Uterus (tissue), 3 donors: ENCODE measurements at regions not wholly inside any gene's neighbourhood (a gene's known extent, or its start where the extent isn't known, plus 50 kb on each side); places are given as distances from the start of the nearest gene placed in this dataset.

Source experiments
- DNase-seq, 2 donors: peaks; one replicate each; pipeline ENCODE4 v3.0.0-alpha.2; 2019 to 2020
- H3K27ac ChIP-seq, 2 donors: fragments of 200-600 bp; sonication (generic); 1 replicate in 1 of 2; 2 replicates in 1 of 2; pipeline ENCODE4 v1.5.1; 2016 to 2018
- H3K27me3 ChIP-seq, 2 donors: fragments of 200-600 bp; sonication (generic); one replicate each; pipeline ENCODE4 v1.5.1; 2018 to 2019; ENCODE audit warnings: control low read depth in 1 of 2
- H3K36me3 ChIP-seq, 2 donors: fragments of 200-600 bp; sonication (generic); one replicate each; pipeline ENCODE4 v1.5.1; 2019; ENCODE audit warnings: control low read depth in 1 of 2
- H3K4me1 ChIP-seq, 2 donors: fragments of 200-600 bp; sonication (generic); one replicate each; pipeline ENCODE4 v1.5.1; 2018 to 2019; ENCODE audit warnings: control low read depth in 1 of 2
- H3K4me3 ChIP-seq, 2 donors: fragments of 200-600 bp; sonication (generic); 1 replicate in 1 of 2; 2 replicates in 1 of 2; pipeline ENCODE4 v1.5.1; 2018 to 2019; ENCODE audit warnings: mild to moderate bottlenecking in 1 of 2
- H3K9me3 ChIP-seq, 2 donors: fragments of 200-600 bp; sonication (generic); one replicate each; pipeline ENCODE4 v1.5.1; 2019; ENCODE audit warnings: control low read depth in 1 of 2
- POLR2A ChIP-seq, 2 donors: fragments of 450-650 bp; IDR thresholded peaks; one replicate each; pipeline ENCODE4 v1.6.1; 2016; ENCODE audit warnings: antibody characterized with exemption in 2 of 2, mild to moderate bottlenecking in 1 of 2, moderate library complexity in 1 of 2
- intact Hi-C: fragments of 100-400 bp; cut with DNase I; formaldehyde crosslinking; loops from one replicate; pipeline ENCODE4 v1.15.1; 2023; ENCODE audit warnings: low total_unique reads
- TF ChIP-seq, protein P1 (sequence below), 4 experiments: fragments of 200-600 bp in 2 of 4; fragments of 450-650 bp in 2 of 4; sonication (generic) in 2 of 4; IDR thresholded peaks; one replicate each; pipeline ENCODE4 v1.5.1; 2016 to 2019; ENCODE audit warnings: antibody characterized with exemption in 4 of 4, mild to moderate bottlenecking in 2 of 4, moderate library complexity in 1 of 4
- donor health status: DM: yes; HTN: yes; CAD: no.

GRCh38 chr3:111244760-111245159, 173.1 kb downstream of the NECTIN3 start:
- Histone ChIP-seq H3K27ac (no peak overlapping the region), H3K27me3 (no peaks in the 10 kb centered on the region), H3K4me3 (no peak overlapping the region), H3K4me1 (no peaks in the 10 kb centered on the region), H3K36me3 (no peaks in the 10 kb centered on the region), H3K9me3 (no peaks in the 10 kb centered on the region)
- intact Hi-C loops: no loop called here
- TF ChIP-seq, protein P1, sequence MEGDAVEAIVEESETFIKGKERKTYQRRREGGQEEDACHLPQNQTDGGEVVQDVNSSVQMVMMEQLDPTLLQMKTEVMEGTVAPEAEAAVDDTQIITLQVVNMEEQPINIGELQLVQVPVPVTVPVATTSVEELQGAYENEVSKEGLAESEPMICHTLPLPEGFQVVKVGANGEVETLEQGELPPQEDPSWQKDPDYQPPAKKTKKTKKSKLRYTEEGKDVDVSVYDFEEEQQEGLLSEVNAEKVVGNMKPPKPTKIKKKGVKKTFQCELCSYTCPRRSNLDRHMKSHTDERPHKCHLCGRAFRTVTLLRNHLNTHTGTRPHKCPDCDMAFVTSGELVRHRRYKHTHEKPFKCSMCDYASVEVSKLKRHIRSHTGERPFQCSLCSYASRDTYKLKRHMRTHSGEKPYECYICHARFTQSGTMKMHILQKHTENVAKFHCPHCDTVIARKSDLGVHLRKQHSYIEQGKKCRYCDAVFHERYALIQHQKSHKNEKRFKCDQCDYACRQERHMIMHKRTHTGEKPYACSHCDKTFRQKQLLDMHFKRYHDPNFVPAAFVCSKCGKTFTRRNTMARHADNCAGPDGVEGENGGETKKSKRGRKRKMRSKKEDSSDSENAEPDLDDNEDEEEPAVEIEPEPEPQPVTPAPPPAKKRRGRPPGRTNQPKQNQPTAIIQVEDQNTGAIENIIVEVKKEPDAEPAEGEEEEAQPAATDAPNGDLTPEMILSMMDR (IDR thresholded peaks at IDR 0.05): no peak
- no peak for TF ChIP-seq POLR2A (IDR thresholded peaks at IDR 0.05)
- no peak for DNase-seq

GRCh38 chr3:111246967-111247760, 175.5 kb downstream of the NECTIN3 start:
- DNase-seq: no peak
- TF ChIP-seq POLR2A (IDR thresholded peaks at IDR 0.05): no peak
- TF ChIP-seq, protein P1 (IDR thresholded peaks at IDR 0.05): no peak
- H3K4me1 ChIP-seq: no peaks in the 10 kb centered on the region
- no peaks in the 10 kb centered on the region for H3K36me3 ChIP-seq
- H3K9me3 ChIP-seq: no peaks in the 10 kb centered on the region
- H3K4me3 ChIP-seq: no peak overlapping the region
- H3K27ac ChIP-seq: no peak overlapping the region
- no peaks in the 10 kb centered on the region for H3K27me3 ChIP-seq
- intact Hi-C loops: no loop called here

GRCh38 chr3:111248406-111248805, 176.8 kb downstream of the NECTIN3 start:
- no peaks in the 10 kb centered on the region for H3K4me1 ChIP-seq
- no peak for TF ChIP-seq POLR2A (IDR thresholded peaks at IDR 0.05)
- TF ChIP-seq, protein P1 (IDR thresholded peaks at IDR 0.05): no peak
- no peak for DNase-seq

DNA sequence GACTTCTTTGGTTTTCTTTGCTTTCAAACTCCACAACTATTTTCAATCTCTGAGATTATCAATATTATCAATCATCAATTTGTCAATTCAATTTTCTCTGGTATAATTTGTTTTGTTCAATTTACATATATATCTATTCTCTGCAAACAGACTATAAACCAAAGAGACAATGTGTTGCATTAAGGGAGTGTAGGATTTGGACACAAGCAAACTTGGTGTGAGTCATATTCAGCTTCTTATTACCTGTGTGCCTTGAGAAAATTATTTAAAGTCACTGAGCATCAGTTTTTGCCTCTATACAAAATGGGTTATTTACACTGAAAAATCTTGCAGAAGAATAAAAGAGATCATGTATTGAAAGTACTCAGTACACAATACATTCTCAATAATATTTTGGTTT, 177.8 kb downstream of the NECTIN3 start:
- intact Hi-C loops: no loop called here
- no peak overlapping the region for H3K27ac ChIP-seq
- no peaks in the 10 kb centered on the region for H3K36me3 ChIP-seq
- no peak for TF ChIP-seq POLR2A (IDR thresholded peaks at IDR 0.05)
- TF ChIP-seq, protein P1 (IDR thresholded peaks at IDR 0.05): no peak
- H3K27me3 ChIP-seq: no peaks in the 10 kb centered on the region
- no peaks in the 10 kb centered on the region for H3K9me3 ChIP-seq
- no peaks in the 10 kb centered on the region for H3K4me1 ChIP-seq
- no peak overlapping the region for H3K4me3 ChIP-seq
- no peak for DNase-seq

More at GRCh38 chr3:111248406-111248805, 176.8 kb downstream of the NECTIN3 start:
- no peaks in the 10 kb centered on the region for H3K27me3 ChIP-seq
- intact Hi-C loops: no loop called here
- H3K4me3 ChIP-seq: no peak overlapping the region
- no peaks in the 10 kb centered on the region for H3K36me3 ChIP-seq
- no peaks in the 10 kb centered on the region for H3K9me3 ChIP-seq
- H3K27ac ChIP-seq: no peak overlapping the region

- Histone ChIP-seq H3K27me3 (no peaks in the 10 kb centered on the region), H3K27ac (no peak overlapping the region), H3K4me1 (no peaks in the 10 kb centered on the region), H3K4me3 (no peak overlapping the region), H3K36me3 (no peaks in the 10 kb centered on the region), H3K9me3 (no peaks in the 10 kb centered on the region)
- TF ChIP-seq, protein P1 (IDR thresholded peaks at IDR 0.05): no peak
- no peak for TF ChIP-seq POLR2A (IDR thresholded peaks at IDR 0.05)
- intact Hi-C loops: no loop called here
- DNase-seq: no peak
These were observed 181.2 kb downstream of the NECTIN3 start for GRCh38 chr3:111252779-111253178.
